ENCODE measurements at regions not wholly inside any gene's neighbourhood (a gene's known extent, or its start where the extent isn't known, plus 50 kb on each side); places are given as distances from the start of the nearest gene placed in this dataset.

DNA sequence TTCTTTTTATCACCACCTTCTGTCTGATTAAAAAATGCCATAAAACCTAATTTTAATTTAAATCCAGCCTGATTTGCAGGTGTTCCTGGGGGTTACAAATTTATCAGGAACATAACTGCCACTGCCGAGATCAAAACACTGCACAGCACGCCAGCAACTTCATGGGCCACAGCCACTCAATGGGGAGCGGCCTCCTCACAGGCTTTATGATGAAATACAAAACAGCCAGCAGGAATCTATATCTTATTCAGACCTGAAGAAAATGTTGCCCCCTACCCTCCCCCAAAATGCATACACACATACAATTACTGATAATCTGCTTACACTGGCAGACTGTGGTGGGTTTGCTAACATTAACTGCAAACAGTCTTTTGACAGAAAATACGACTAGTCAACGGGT lies 151.7 kb upstream of the POU5F2 start:
- no peak for DNase-seq (ENCODE audit: extremely low read depth in 1 of 11, low read depth in 9 of 11, low spot score in 4 of 11)

DNA sequence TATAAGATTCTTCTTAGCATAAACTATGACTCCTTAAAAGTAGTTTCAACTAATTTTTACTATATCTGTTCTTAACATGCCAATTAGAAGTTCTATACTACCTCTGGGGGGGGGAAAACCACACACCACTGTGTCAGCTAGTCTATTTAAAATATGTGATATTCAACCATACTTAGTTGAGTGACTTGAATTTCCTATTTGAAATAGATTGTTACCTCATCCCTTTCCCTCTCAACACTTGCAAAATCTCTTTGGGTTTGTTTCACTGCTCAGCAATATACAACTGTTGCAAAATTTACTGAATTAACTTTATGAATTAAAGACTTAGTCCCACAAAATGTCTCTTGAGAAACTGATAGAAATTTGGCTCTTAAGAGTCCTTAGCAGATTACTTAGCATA lies 151.1 kb upstream of the POU5F2 start:
- DNase-seq (ENCODE audit: extremely low read depth in 1 of 11, low read depth in 9 of 11, low spot score in 4 of 11): no peak

DNA sequence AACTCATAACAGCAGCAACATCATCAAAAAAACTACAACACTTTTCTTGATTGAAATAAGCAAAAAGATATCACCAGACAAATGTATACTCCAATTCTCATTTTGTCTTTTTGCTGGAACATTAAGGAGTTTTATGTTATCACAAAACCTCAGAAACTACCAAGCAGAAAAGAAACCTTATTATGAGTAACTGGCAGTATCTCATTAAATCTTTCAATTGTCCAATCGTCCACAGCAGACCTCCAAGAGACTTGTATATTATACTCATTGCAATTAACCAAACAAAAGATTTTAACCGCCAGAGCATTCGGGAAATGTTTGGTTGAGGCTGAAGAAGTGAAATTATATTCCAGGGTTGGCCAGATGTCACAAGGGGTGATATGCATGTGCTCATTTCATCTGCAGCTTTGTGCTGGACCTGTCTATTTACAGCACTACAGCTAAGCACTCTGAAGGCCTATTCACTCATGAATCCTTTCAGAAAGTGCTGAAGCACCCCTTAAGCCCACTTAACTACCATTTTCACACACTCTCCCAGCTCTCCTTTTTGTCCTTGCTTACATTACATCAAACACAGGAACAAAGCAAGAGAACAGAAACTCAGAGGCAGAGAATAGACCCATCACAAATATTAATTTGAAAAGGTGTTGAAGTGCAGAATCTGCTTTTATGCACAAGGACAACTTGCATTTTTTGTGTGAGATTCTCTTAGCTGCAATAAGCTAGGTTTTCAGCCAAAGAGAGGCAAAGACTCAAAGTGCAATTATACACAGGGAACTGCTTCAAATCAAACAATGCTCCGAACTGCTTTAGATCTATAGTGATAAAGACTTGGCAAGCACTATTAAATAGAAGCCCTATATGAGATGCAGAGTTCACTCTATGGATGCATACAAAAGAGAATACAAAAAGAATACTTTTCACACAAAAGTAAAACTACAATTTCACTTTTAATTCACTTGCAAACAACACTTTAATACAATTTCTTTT lies 150.4 kb upstream of the POU5F2 start:
- no peak for DNase-seq (ENCODE audit: extremely low read depth in 1 of 11, low read depth in 9 of 11, low spot score in 4 of 11)

- DNase-seq (ENCODE audit: extremely low read depth in 1 of 11, low read depth in 9 of 11, low spot score in 4 of 11): peak in 3 of 11 donors; percentile 22 to 33 (median 33)
Observed at GRCh38 chr5:93890657-93891056, 149.3 kb upstream of the POU5F2 start.

GRCh38 chr5:93887678-93888077 lies 146.3 kb upstream of the POU5F2 start:
- peak in 1 of 11 donors; percentile 13 for DNase-seq (ENCODE audit: extremely low read depth in 1 of 11, low read depth in 9 of 11, low spot score in 4 of 11)

GRCh38 chr5:93886917-93887361 lies 145.5 kb upstream of the POU5F2 start:
- DNase-seq (ENCODE audit: extremely low read depth in 1 of 11, low read depth in 9 of 11, low spot score in 4 of 11): no peak

DNA sequence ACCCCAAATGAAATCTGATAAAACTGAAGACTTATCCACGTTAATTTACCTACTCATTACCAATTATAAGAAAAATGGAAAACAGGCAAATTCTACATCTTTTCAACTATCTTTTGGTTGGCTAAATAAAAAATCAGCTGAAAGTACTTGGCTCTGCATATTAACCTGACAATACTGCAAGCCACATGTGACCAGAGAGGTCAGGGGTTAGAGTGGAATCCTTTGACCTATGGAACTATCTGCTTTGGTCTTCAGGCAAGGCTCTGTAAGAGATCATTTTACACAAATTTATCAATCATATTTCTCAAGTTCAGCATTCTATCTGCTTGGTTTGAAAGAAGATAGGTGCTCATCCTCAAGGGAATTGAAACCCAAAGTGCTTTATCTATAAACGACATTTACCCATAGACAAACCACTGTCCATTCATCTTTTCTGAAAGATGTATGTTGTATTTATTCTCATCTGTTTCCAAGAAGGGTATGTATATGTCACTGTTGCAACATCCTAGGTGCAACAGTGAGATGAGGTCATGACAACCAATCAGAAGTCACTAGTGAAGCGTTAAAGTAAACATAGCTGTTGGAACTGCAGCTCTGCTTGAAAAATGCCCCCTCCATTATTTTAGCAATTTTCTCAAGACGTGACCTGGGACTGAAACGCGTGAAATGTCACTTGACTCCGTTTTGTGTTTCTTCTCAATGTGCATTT lies 144.9 kb upstream of the POU5F2 start:
- no peak for DNase-seq (ENCODE audit: extremely low read depth in 1 of 11, low read depth in 9 of 11, low spot score in 4 of 11)

- DNase-seq (ENCODE audit: extremely low read depth in 1 of 11, low read depth in 9 of 11, low spot score in 4 of 11): no peak
Observed at GRCh38 chr5:93884254-93884653, 142.9 kb upstream of the POU5F2 start.

DNA sequence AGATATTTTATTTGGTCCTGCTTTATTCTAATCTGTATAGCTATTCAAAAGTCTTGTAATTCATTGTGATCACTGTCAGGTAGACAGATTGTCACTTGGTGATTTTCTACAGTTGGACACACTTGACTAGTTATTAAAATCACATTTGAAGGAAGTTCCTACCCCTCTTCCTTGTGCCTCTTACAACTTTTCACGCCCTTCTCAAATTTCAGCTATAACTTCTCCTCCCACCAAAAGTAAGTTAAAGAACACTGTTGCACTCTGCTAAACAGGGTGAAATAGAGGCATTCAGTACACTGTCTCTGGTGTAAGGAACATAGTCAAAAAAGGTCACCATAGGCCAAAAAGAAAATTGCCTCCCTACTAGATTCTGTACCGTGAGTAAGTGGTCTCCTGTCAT lies 142.1 kb upstream of the POU5F2 start:
- peak in 2 of 11 donors; percentile 15 to 31 for DNase-seq (ENCODE audit: extremely low read depth in 1 of 11, low read depth in 9 of 11, low spot score in 4 of 11)

GRCh38 chr5:93875693-93876092 lies 134.3 kb upstream of the POU5F2 start:
- no peak for DNase-seq (ENCODE audit: extremely low read depth in 1 of 11, low read depth in 9 of 11, low spot score in 4 of 11)

GRCh38 chr5:93874491-93874890 lies 133.1 kb upstream of the POU5F2 start:
- no peak for DNase-seq (ENCODE audit: extremely low read depth in 1 of 11, low read depth in 9 of 11, low spot score in 4 of 11)

DNA sequence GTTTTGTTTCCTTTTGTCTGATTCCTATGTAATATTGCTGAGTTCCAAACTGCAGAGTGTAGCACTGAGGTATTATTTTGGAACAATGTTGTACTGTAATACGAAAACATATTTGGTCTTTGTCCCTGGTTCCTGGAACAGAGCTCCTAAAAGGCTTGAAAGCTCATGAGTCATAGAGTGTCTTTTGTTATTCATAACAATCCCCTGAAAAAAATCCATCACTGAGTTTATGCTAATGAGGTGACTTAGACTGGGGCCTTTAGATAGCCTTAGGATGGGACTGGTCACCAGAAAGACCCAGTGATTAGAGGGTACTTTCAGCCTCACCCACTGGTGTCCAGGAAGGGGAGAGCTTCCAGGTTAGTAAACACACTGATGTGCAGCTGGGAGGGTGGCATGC lies 132.7 kb upstream of the POU5F2 start:
- no peak for DNase-seq (ENCODE audit: extremely low read depth in 1 of 11, low read depth in 9 of 11, low spot score in 4 of 11)

- no peak for DNase-seq (ENCODE audit: extremely low read depth in 1 of 11, low read depth in 9 of 11, low spot score in 4 of 11)
Observed at GRCh38 chr5:93873211-93873736, 131.9 kb upstream of the POU5F2 start.

GRCh38 chr5:93870649-93871048 lies 129.2 kb upstream of the POU5F2 start:
- DNase-seq (ENCODE audit: extremely low read depth in 1 of 11, low read depth in 9 of 11, low spot score in 4 of 11): no peak

- DNase-seq (ENCODE audit: extremely low read depth in 1 of 11, low read depth in 9 of 11, low spot score in 4 of 11): no peak
Observed at GRCh38 chr5:93868851-93869250, 127.5 kb upstream of the POU5F2 start.

DNA sequence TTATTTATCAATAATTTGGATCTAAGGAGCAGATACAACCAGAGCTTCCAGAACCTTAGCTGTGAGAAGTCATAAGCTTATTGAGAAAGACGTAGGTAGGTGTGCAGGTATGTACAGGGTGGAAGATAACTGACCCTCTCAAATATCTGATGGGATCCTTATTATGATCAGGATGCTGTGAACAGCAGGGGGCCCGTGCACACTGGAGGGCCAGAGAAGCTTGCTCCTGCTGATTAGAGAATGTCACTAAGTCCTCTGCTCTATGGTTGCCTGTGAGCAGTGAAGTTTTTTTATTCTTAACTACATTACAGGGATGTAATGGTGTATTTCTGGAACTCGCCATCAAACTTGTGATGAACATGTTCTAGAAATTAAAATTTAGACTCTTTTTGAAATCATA lies 108.9 kb upstream of the POU5F2 start:
- no peak for DNase-seq (ENCODE audit: extremely low read depth in 1 of 11, low read depth in 9 of 11, low spot score in 4 of 11)

- no peak for DNase-seq (ENCODE audit: extremely low read depth in 1 of 11, low read depth in 9 of 11, low spot score in 4 of 11)
Observed at GRCh38 chr5:93845376-93845775, 104.0 kb upstream of the POU5F2 start.

- DNase-seq (ENCODE audit: extremely low read depth in 1 of 11, low read depth in 9 of 11, low spot score in 4 of 11): no peak
Observed at GRCh38 chr5:93831449-93831848, 90.0 kb upstream of the POU5F2 start.

GRCh38 chr5:93830893-93831292 lies 89.5 kb upstream of the POU5F2 start:
- DNase-seq (ENCODE audit: extremely low read depth in 1 of 11, low read depth in 9 of 11, low spot score in 4 of 11): no peak

DNA sequence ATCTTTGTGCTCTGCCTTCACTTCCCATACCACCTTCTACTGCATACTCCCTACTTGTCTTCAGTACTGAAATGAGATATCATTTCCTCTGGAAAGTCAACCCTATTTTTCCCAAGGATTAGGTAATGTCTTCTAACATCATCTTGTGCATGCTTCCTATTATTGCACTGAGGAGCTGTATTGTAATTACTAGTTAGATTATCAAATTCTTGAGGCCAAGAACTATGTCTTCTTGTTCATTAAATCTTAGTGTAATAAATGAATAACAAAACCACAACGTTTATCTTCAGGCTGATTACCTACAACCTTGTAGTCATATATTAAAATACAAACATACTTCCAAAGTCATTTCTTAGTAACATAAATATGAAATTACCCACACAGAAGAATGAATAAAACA lies 87.9 kb upstream of the POU5F2 start:
- no peak for DNase-seq (ENCODE audit: extremely low read depth in 1 of 11, low read depth in 9 of 11, low spot score in 4 of 11)

Measured in renal cortex interstitium (tissue), 11 donors.